HepG2 (cell line): ENCODE measurements at regions not wholly inside any gene's neighbourhood (a gene's known extent, or its start where the extent isn't known, plus 50 kb on each side); places are given as distances from the start of the nearest gene placed in this dataset.

ENCODE experiments used
- ATAC-seq: fragments of 200-7000 bp; cut with Tn5 transposase; 3 replicates; pipeline ENCODE4 v1.9.1; 2020; ENCODE audit warnings: mild to moderate bottlenecking, moderate library complexity
- BruUV-seq: library from RNA; stranded (reverse); fragments of 400-500 nt; replicated peaks from 2 replicates; lab custom pipeline; 2021; lab: Mats Ljungman, UMichigan
- CTCF ChIA-PET: fragments of 300-600 bp; formaldehyde crosslinking; extraction: SDS; loops from one replicate; lab custom pipeline; 2021; ENCODE audit warnings: low total read pairs, inconsistent platforms, low intra/inter-chr PET ratio; lab: Yijun Ruan, JAX
- POLR2A ChIA-PET: fragments of 350-600 bp; sonication (Branson Sonifier 250); formaldehyde crosslinking; loops from one replicate; lab custom pipeline; 2020; ENCODE audit warnings: antibody characterized with exemption, inconsistent platforms; lab: Yijun Ruan, JAX
- DNase-seq: peaks from one replicate; pipeline ENCODE4 v3.0.0-alpha.2; 2015; ENCODE audit warnings: low spot score
- FAIRE-seq: peaks from 3 replicates; lab custom pipeline; 2011; peaks lifted over from hg19 to GRCh38; lab: Jason Lieb, UNC
- H2AFZ ChIP-seq: one replicate; pipeline ENCODE4 v1.6.1; 2011; ENCODE audit warnings: low read length, inconsistent platforms
- H3K27ac ChIP-seq: fragments of 300-600 bp; 3 replicates; pipeline ENCODE4 v1.8.0; 2011; ENCODE audit warnings: mixed run types, mild to moderate bottlenecking, mixed read lengths, low read length, inconsistent platforms; ENCODE audit not compliant: insufficient read depth; ENCODE audit errors: extremely low read length
- H3K27me3 ChIP-seq, 2 experiments: fragments of 200-600 bp in 1 of 2; 2 replicates in 1 of 2; 3 replicates in 1 of 2; pipeline versions ENCODE4 v1.6.0 to v1.8.0; 2011; ENCODE audit warnings: low read length in 2 of 2, mild to moderate bottlenecking in 2 of 2, moderate library complexity in 2 of 2, inconsistent platforms in 1 of 2; ENCODE audit not compliant: insufficient read depth in 2 of 2, control insufficient read depth in 1 of 2
- H3K36me3 ChIP-seq, 2 experiments: fragments of 200-600 bp in 1 of 2; replicated peaks in 1 of 2; 2 replicates in 1 of 2; 3 replicates in 1 of 2; pipeline versions ENCODE4 v1.5.1 to v1.8.0; 2011; ENCODE audit warnings: low read length in 2 of 2, inconsistent platforms in 1 of 2; ENCODE audit not compliant: insufficient read depth in 2 of 2, control insufficient read depth in 1 of 2
- H3K4me1 ChIP-seq: 2 replicates; pipeline ENCODE4 v1.5.1; 2012; ENCODE audit warnings: low read length, inconsistent platforms; ENCODE audit not compliant: insufficient read depth
- H3K4me2 ChIP-seq: 2 replicates; pipeline ENCODE4 v1.6.0; 2011; ENCODE audit warnings: low read depth, low read length, inconsistent platforms
- H3K4me3 ChIP-seq, 3 experiments: fragments of 200-600 bp in 1 of 3; sonication (generic), shearing (Covaris generic) in 1 of 3; replicated peaks in 1 of 3; 2 replicates each; pipeline ENCODE4 v1.5.1; 2011 to 2016; ENCODE audit warnings: low read length in 3 of 3, inconsistent platforms in 2 of 3, low read depth in 2 of 3, mild to moderate bottlenecking in 2 of 3, control low read depth in 1 of 3, mixed read lengths in 1 of 3; ENCODE audit not compliant: insufficient read depth in 1 of 3
- H3K79me2 ChIP-seq: one replicate; pipeline ENCODE4 v1.6.1; 2011; ENCODE audit warnings: low read length, inconsistent platforms; ENCODE audit not compliant: insufficient read depth
- H3K9ac ChIP-seq: 2 replicates; pipeline ENCODE4 v1.6.0; 2011; ENCODE audit warnings: mild to moderate bottlenecking, low read depth, low read length, inconsistent platforms; ENCODE audit not compliant: insufficient read depth
- H3K9me3 ChIP-seq: 2 replicates; pipeline ENCODE4 v1.5.1; 2012; ENCODE audit warnings: mild to moderate bottlenecking, low read length
- H4K20me1 ChIP-seq: 2 replicates; pipeline ENCODE4 v1.6.0; 2011; ENCODE audit warnings: inconsistent platforms, mild to moderate bottlenecking, low read length, moderate library complexity; ENCODE audit not compliant: insufficient read depth
- CBX2 ChIP-seq, 2 experiments: fragments of 200-600 bp in 1 of 2; sonication (generic); formaldehyde crosslinking in 1 of 2; IDR thresholded peaks; 2 replicates each; pipeline versions ENCODE4 v1.7.0 to v1.8.1; 2018 to 2022; ENCODE audit warnings: low read depth in 2 of 2, low read length in 1 of 2, mild to moderate bottlenecking in 1 of 2, missing genetic modification reagents in 1 of 2
- CHD2 ChIP-seq: IDR thresholded peaks from 2 replicates; pipeline ENCODE4 v1.6.1; 2011; ENCODE audit warnings: low read depth, low read length, improper control_type of control experiment
- CREB1 ChIP-seq, 2 experiments: fragments of 450-650 bp in 1 of 2; IDR thresholded peaks; 2 replicates each; pipeline ENCODE4 v1.6.1; 2016 to 2017; ENCODE audit warnings: control low read depth in 1 of 2, mild to moderate bottlenecking in 1 of 2, missing compliant biosample characterization in 1 of 2, missing genetic modification characterization in 1 of 2
- EED ChIP-seq: sonication (generic); formaldehyde crosslinking; IDR thresholded peaks from 2 replicates; pipeline ENCODE4 v1.5.0; 2020; ENCODE audit warnings: mild to moderate bottlenecking, missing genetic modification reagents
- FOXC1 ChIP-seq: sonication (generic); formaldehyde crosslinking; IDR thresholded peaks from 2 replicates; pipeline ENCODE4 v1.8.0; 2022; ENCODE audit warnings: mild to moderate bottlenecking, missing genetic modification reagents, borderline replicate concordance
- GTF2F1 ChIP-seq: fragments of 150-350 bp; IDR thresholded peaks from 2 replicates; pipeline ENCODE4 v1.6.1; 2014; ENCODE audit warnings: low read length
- NCOA5 ChIP-seq: sonication (generic); formaldehyde crosslinking; IDR thresholded peaks from 2 replicates; pipeline ENCODE4 v1.4.0; 2020; ENCODE audit warnings: missing genetic modification reagents
- PHF5A ChIP-seq: IDR thresholded peaks from one replicate; pipeline ENCODE4 v1.6.1; 2018; ENCODE audit warnings: low read depth, missing genetic modification reagents; ENCODE audit not compliant: unreplicated experiment
- PRPF4 ChIP-seq: fragments of 200-400 bp; formaldehyde crosslinking; IDR thresholded peaks from 2 replicates; pipeline ENCODE4 v1.6.1; 2016; ENCODE audit warnings: low read length, low read depth; ENCODE audit not compliant: poor library complexity, severe bottlenecking
- TBX3 ChIP-seq: fragments of 450-650 bp; IDR thresholded peaks from 2 replicates; pipeline ENCODE4 v1.6.1; 2017; ENCODE audit warnings: antibody characterized with exemption, mild to moderate bottlenecking, inconsistent platforms, borderline replicate concordance
- THYN1 ChIP-seq: sonication (generic); formaldehyde crosslinking; IDR thresholded peaks from 2 replicates; pipeline ENCODE4 v1.8.1; 2023; ENCODE audit warnings: low read depth, mild to moderate bottlenecking, moderate library complexity, missing genetic modification reagents, borderline replicate concordance
- WGBS: methylation state at CpG from one replicate; pipeline ENCODE4 v1.1.6; 2017; ENCODE audit warnings: low lambda C conversion rate; 5-methylcytosine and 5-hydroxymethylcytosine counted together
- in situ Hi-C: cut with HindIII; loops from 2 replicates; pipeline ENCODE4 v1.10.0; 2017; ENCODE audit warnings: low pct_unique_long_range_greater_than_20kb; ENCODE audit not compliant: extremely low pct_ligation_motif_present
- intact Hi-C: fragments of 100-400 bp; cut with micrococcal nuclease; formaldehyde crosslinking; loops from one replicate; pipeline ENCODE4 v1.10.0; 2022; ENCODE audit not compliant: unreplicated experiment

- TF ChIP-seq PHF5A (CRISPR knock-in tag) (no peak), GTF2F1 (no peak), CBX2 (IDR thresholded peaks at IDR 0.05; ENCODE audit: low read depth, low read length) (no peak), CBX2 (CRISPR knock-in tag; IDR thresholded peaks at IDR 0.05; ENCODE audit: low read depth) (no peak), TBX3 (no peak), EED (CRISPR knock-in tag) (no peak), CREB1 (IDR thresholded peaks at IDR 0.05) (no peak), CREB1 (CRISPR knock-in tag; IDR thresholded peaks at IDR 0.05) (no peak), FOXC1 (CRISPR knock-in tag) (no peak), PRPF4 (no peak), THYN1 (CRISPR knock-in tag) (no peak), CHD2 (no peak), NCOA5 (no peak)
- ChIA-PET POLR2A (no interaction called here), CTCF (no interaction called here)
- BruUV-seq: no TSS peak
- Histone ChIP-seq H4K20me1 (no peaks in the 10 kb centered on the region), H3K27ac (no peak overlapping the region), H3K79me2 (no peaks in the 10 kb centered on the region), H3K27me3 (no peaks in the 10 kb centered on the region), H3K36me3 (no peaks in the 10 kb centered on the region), H3K4me1 (peaks cover 34% of the 10 kb centered on the region), H3K4me2 (no peak overlapping the region), H2AFZ (no peak overlapping the region), H3K9me3 (no peaks in the 10 kb centered on the region), H3K4me3 (no peak overlapping the region), H3K9ac (no peak overlapping the region)
- intact Hi-C loops: no loop called here
- in situ Hi-C loops: no loop called here
- no peak for DNase-seq
- no peak for FAIRE-seq
- 85% methylated on average over 5 of the region's 5 CpGs for WGBS
- ATAC-seq: no peak
Observed at GRCh38 chr2:234714711-234715110, 217.8 kb upstream of the ARL4C start.
